Nephron (organoid): ENCODE measurements at regions not wholly inside any gene's neighbourhood (a gene's known extent, or its start where the extent isn't known, plus 50 kb on each side); places are given as distances from the start of the nearest gene placed in this dataset.
"Not testable (repeated sequence)": the region's sequence is repeated elsewhere in the genome, so short reads cannot be mapped to it uniquely, and the experiment has no call there.

Experiments used
- H3K27ac Mint-ChIP-seq, 3 experiments: 2 replicates each; pipeline ENCODE4 v1.8.0; 2020; ENCODE audit warnings: mixed read lengths in 3 of 3, mild to moderate bottlenecking in 2 of 3, moderate library complexity in 1 of 3
- H3K27me3 Mint-ChIP-seq: 2 replicates; pipeline ENCODE4 v1.8.0; 2021; ENCODE audit warnings: low read depth, mild to moderate bottlenecking, moderate library complexity, mixed read lengths
- H3K36me3 Mint-ChIP-seq: 2 replicates; pipeline ENCODE4 v1.8.0; 2020; ENCODE audit warnings: low read depth, mixed read lengths
- H3K4me1 Mint-ChIP-seq: 2 replicates; pipeline ENCODE4 v1.8.0; 2020; ENCODE audit warnings: mixed read lengths
- H3K4me3 Mint-ChIP-seq, 3 experiments: 2 replicates each; pipeline ENCODE4 v1.8.0; 2020; ENCODE audit warnings: mild to moderate bottlenecking in 3 of 3, mixed read lengths in 3 of 3, moderate library complexity in 2 of 3
- H3K9me3 Mint-ChIP-seq: 2 replicates; pipeline ENCODE4 v1.8.0; 2020; ENCODE audit warnings: mixed read lengths
- CTCF ChIP-seq, 3 experiments: fragments of 200-600 bp; sonication (generic); IDR thresholded peaks; one replicate each; pipeline ENCODE4 v1.5.0; 2021; ENCODE audit warnings: antibody characterized with exemption in 3 of 3; ENCODE audit not compliant: unreplicated experiment in 3 of 3

GRCh38 chr2:163906410-163906809 lies 170.6 kb upstream of the FIGN start:
- no peaks in the 10 kb centered on the region for H3K4me1 Mint-ChIP-seq
- no peaks in the 10 kb centered on the region for H3K36me3 Mint-ChIP-seq
- H3K27ac Mint-ChIP-seq: no peak overlapping the region
- H3K27me3 Mint-ChIP-seq: no peaks in the 10 kb centered on the region
- H3K9me3 Mint-ChIP-seq: peaks cover 16% of the 10 kb centered on the region
- TF ChIP-seq CTCF (IDR thresholded peaks at IDR 0.05; ENCODE audit: unreplicated experiment in 3 of 3): no peak
- H3K4me3 Mint-ChIP-seq: no peak overlapping the region

- Mint-ChIP-seq H3K36me3 (peaks cover 5% of the 10 kb centered on the region), H3K27me3 (no peaks in the 10 kb centered on the region), H3K4me1 (no peaks in the 10 kb centered on the region), H3K4me3 (no peak overlapping the region), H3K27ac (no peak overlapping the region), H3K9me3 (peaks cover 32% of the 10 kb centered on the region)
- TF ChIP-seq CTCF (IDR thresholded peaks at IDR 0.05; ENCODE audit: unreplicated experiment in 3 of 3): no peak
Measured at GRCh38 chr2:163897799-163898198, 162.0 kb upstream of the FIGN start.

GRCh38 chr2:163893444-163893843 lies 157.6 kb upstream of the FIGN start:
- H3K36me3 Mint-ChIP-seq, H3K27ac Mint-ChIP-seq: not testable (repeated sequence)

GRCh38 chr2:163888591-163888990 lies 152.8 kb upstream of the FIGN start:
- no peak for TF ChIP-seq CTCF (IDR thresholded peaks at IDR 0.05; ENCODE audit: unreplicated experiment in 3 of 3)
- no peaks in the 10 kb centered on the region for H3K27me3 Mint-ChIP-seq
- no peaks in the 10 kb centered on the region for H3K36me3 Mint-ChIP-seq
- no peaks in the 10 kb centered on the region for H3K4me1 Mint-ChIP-seq
- no peak overlapping the region for H3K4me3 Mint-ChIP-seq
- H3K27ac Mint-ChIP-seq: no peak overlapping the region
- peaks cover 7% of the 10 kb centered on the region for H3K9me3 Mint-ChIP-seq

More at GRCh38 chr2:163893444-163893843, 157.6 kb upstream of the FIGN start:
- H3K4me1 Mint-ChIP-seq, H3K27me3 Mint-ChIP-seq, H3K4me3 Mint-ChIP-seq: not testable (repeated sequence)
- peaks cover 11% of the 10 kb centered on the region for H3K9me3 Mint-ChIP-seq

GRCh38 chr2:163887182-163887581 lies 151.4 kb upstream of the FIGN start:
- Mint-ChIP-seq H3K27ac (no peak overlapping the region), H3K9me3 (no peaks in the 10 kb centered on the region), H3K4me3 (no peak overlapping the region), H3K27me3 (no peaks in the 10 kb centered on the region), H3K36me3 (no peaks in the 10 kb centered on the region), H3K4me1 (no peaks in the 10 kb centered on the region)
- TF ChIP-seq CTCF (IDR thresholded peaks at IDR 0.05; ENCODE audit: unreplicated experiment in 3 of 3): peak; percentile 20 to 37 (median 31)

- H3K27me3 Mint-ChIP-seq: no peaks in the 10 kb centered on the region
- no peak for TF ChIP-seq CTCF (IDR thresholded peaks at IDR 0.05; ENCODE audit: unreplicated experiment in 3 of 3)
- H3K4me1 Mint-ChIP-seq: no peaks in the 10 kb centered on the region
- no peak overlapping the region for H3K4me3 Mint-ChIP-seq
- peaks cover 2% of the 10 kb centered on the region for H3K9me3 Mint-ChIP-seq
- H3K36me3 Mint-ChIP-seq: no peaks in the 10 kb centered on the region
- H3K27ac Mint-ChIP-seq: no peak overlapping the region
Measured at GRCh38 chr2:163884416-163884815, 148.6 kb upstream of the FIGN start.
